ENCODE measurements at regions not wholly inside any gene's neighbourhood (a gene's known extent, or its start where the extent isn't known, plus 50 kb on each side); places are given as distances from the start of the nearest gene placed in this dataset.

DNA sequence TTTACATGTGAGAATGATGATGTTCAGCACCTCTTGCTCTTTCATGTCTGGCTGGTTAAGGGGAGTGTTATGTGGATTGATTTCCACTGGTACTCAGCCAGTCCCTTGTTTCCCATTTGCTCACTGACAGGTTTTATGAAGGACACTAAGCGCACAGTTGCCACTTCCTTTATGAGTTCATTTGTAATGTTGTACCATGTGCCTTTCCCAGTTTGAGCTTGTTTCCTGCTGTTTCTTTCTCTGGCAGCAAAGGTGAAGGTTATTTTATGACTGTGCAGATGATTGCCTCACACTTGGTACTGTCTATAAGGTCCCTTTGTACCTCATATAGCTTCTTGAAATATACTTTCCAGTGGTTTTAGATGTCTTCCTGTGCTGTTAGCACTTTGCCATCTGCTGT, 1700.5 kb upstream of the TMEFF2 start:
- TF ChIP-seq EZH2 (optimal IDR thresholded peaks at IDR 0.05; ENCODE audit: low read depth, low read length), result no peak
- TF ChIP-seq, protein P1, sequence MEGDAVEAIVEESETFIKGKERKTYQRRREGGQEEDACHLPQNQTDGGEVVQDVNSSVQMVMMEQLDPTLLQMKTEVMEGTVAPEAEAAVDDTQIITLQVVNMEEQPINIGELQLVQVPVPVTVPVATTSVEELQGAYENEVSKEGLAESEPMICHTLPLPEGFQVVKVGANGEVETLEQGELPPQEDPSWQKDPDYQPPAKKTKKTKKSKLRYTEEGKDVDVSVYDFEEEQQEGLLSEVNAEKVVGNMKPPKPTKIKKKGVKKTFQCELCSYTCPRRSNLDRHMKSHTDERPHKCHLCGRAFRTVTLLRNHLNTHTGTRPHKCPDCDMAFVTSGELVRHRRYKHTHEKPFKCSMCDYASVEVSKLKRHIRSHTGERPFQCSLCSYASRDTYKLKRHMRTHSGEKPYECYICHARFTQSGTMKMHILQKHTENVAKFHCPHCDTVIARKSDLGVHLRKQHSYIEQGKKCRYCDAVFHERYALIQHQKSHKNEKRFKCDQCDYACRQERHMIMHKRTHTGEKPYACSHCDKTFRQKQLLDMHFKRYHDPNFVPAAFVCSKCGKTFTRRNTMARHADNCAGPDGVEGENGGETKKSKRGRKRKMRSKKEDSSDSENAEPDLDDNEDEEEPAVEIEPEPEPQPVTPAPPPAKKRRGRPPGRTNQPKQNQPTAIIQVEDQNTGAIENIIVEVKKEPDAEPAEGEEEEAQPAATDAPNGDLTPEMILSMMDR (IDR thresholded peaks at IDR 0.05; ENCODE audit: low read length), result no peak
- TF ChIP-seq EZH2phosphoT487 (IDR thresholded peaks at IDR 0.05; ENCODE audit: low read length), result no peak
- H3K79me2 ChIP-seq (ENCODE audit: low read length), result no peaks in the 10 kb centered on the region
- DNase-seq, result no peak

DNA sequence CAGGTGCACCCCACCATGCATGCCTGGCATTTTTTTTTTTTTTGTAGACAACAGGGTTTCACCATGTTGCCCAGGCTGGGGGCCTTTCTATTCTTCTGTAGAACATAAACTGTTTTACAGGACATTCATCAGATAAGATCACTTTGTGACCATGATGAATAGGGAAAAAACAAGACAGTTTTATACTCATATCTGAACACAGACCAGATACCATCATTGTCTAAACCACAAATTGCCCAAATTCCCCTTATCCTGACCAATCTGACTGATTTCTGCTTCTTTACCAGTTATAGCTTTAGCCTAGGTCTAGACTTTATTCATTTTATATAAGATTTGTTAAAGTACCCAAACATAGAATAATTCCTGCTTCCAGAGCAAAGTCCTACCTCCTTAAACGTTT, 1699.3 kb upstream of the TMEFF2 start:
- no peak overlapping the region for H2AFZ ChIP-seq (ENCODE audit: low read length)
- no peaks in the 10 kb centered on the region for H3K9me2 ChIP-seq (replicated peaks; ENCODE audit: insufficient read depth, low read length)
- H3K4me1 ChIP-seq (ENCODE audit: low read length), result no peaks in the 10 kb centered on the region
- H3K4me2 ChIP-seq (ENCODE audit: low read depth, low read length), result no peak overlapping the region
- no peak overlapping the region for H3K27ac ChIP-seq (ENCODE audit: low read length)
- no peaks in the 10 kb centered on the region for H3K79me2 ChIP-seq (ENCODE audit: low read length)
- no peaks in the 10 kb centered on the region for H3K36me3 ChIP-seq (replicated peaks; ENCODE audit: insufficient read depth, low read length)
- H3K4me3 ChIP-seq (ENCODE audit: low read length), result no peak overlapping the region
- H3F3A ChIP-seq (ENCODE audit: insufficient read depth, low read length), result no peaks in the 10 kb centered on the region
- no peaks in the 10 kb centered on the region for H3K27me3 ChIP-seq (replicated peaks; ENCODE audit: insufficient read depth, low read length)
- H4K20me1 ChIP-seq (ENCODE audit: insufficient read depth, low read length), result no peaks in the 10 kb centered on the region
- H3K9ac ChIP-seq (ENCODE audit: low read length), result no peak overlapping the region
- DNase-seq, result no peak
- TF ChIP-seq, protein P1 (IDR thresholded peaks at IDR 0.05; ENCODE audit: low read length), result no peak
- TF ChIP-seq EZH2phosphoT487 (IDR thresholded peaks at IDR 0.05; ENCODE audit: low read length) (no peak), EZH2 (optimal IDR thresholded peaks at IDR 0.05; ENCODE audit: low read depth, low read length) (no peak)
- H3K9me3 ChIP-seq (replicated peaks; ENCODE audit: insufficient read depth, low read length), result no peaks in the 10 kb centered on the region

More for the DNA sequence above, 1700.5 kb upstream of the TMEFF2 start:
- Histone ChIP-seq H3K9ac (ENCODE audit: low read length) (no peak overlapping the region), H3K4me2 (ENCODE audit: low read depth, low read length) (no peak overlapping the region), H3K36me3 (replicated peaks; ENCODE audit: insufficient read depth, low read length) (no peaks in the 10 kb centered on the region), H3K4me3 (ENCODE audit: low read length) (no peak overlapping the region), H3K9me3 (replicated peaks; ENCODE audit: insufficient read depth, low read length) (no peaks in the 10 kb centered on the region), H3K27me3 (replicated peaks; ENCODE audit: insufficient read depth, low read length) (no peaks in the 10 kb centered on the region), H3K4me1 (ENCODE audit: low read length) (no peaks in the 10 kb centered on the region), H4K20me1 (ENCODE audit: insufficient read depth, low read length) (no peaks in the 10 kb centered on the region), H3K9me2 (replicated peaks; ENCODE audit: insufficient read depth, low read length) (no peaks in the 10 kb centered on the region), H3F3A (ENCODE audit: insufficient read depth, low read length) (no peaks in the 10 kb centered on the region), H3K27ac (ENCODE audit: low read length) (no peak overlapping the region), H2AFZ (ENCODE audit: low read length) (no peak overlapping the region)

DNA sequence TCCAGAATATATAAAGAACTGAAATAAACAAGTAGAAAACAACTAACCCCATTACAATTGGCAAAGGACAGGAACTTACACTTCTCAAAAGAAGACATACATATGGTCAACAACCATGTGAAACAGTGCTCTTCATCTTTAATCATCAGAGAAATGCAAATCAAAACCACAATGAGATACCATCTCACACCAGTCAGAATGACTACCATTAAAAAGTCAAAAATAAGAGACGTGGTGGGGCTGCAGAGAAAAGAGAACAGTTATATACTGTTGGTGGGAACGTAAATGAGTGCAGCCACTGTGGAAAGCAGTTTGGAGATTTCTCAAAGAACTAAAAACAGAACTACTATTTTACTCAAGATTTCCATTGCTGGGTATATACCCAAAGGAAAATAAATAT, 1696.3 kb upstream of the TMEFF2 start:
- no peaks in the 10 kb centered on the region for H3K4me1 ChIP-seq (ENCODE audit: low read length)
- H3K9me3 ChIP-seq (replicated peaks; ENCODE audit: insufficient read depth, low read length), result no peaks in the 10 kb centered on the region
- DNase-seq, result no peak
- no peaks in the 10 kb centered on the region for H3K79me2 ChIP-seq (ENCODE audit: low read length)
- H3K36me3 ChIP-seq (replicated peaks; ENCODE audit: insufficient read depth, low read length), result no peaks in the 10 kb centered on the region
- no peaks in the 10 kb centered on the region for H3K27me3 ChIP-seq (replicated peaks; ENCODE audit: insufficient read depth, low read length)
- H3K9me2 ChIP-seq (replicated peaks; ENCODE audit: insufficient read depth, low read length), result no peaks in the 10 kb centered on the region
- H3F3A ChIP-seq (ENCODE audit: insufficient read depth, low read length), result no peaks in the 10 kb centered on the region
- H3K4me3 ChIP-seq (ENCODE audit: low read length), result no peak overlapping the region
- no peak overlapping the region for H3K4me2 ChIP-seq (ENCODE audit: low read depth, low read length)
- no peak overlapping the region for H2AFZ ChIP-seq (ENCODE audit: low read length)
- TF ChIP-seq EZH2 (optimal IDR thresholded peaks at IDR 0.05; ENCODE audit: low read depth, low read length), result no peak
- no peak for TF ChIP-seq EZH2phosphoT487 (IDR thresholded peaks at IDR 0.05; ENCODE audit: low read length)
- TF ChIP-seq, protein P1 (IDR thresholded peaks at IDR 0.05; ENCODE audit: low read length), result no peak
- no peak overlapping the region for H3K9ac ChIP-seq (ENCODE audit: low read length)
- H3K27ac ChIP-seq (ENCODE audit: low read length), result no peak overlapping the region
- H4K20me1 ChIP-seq (ENCODE audit: insufficient read depth, low read length), result no peaks in the 10 kb centered on the region
